Inflammatory macrophage (primary cell): ENCODE measurements at regions not wholly inside any gene's neighbourhood (a gene's known extent, or its start where the extent isn't known, plus 50 kb on each side); places are given as distances from the start of the nearest gene placed in this dataset.

Experiments used
- DNase-seq, 2 donors: peaks; one replicate each; pipeline ENCODE4 v3.0.0-alpha.2; 2020 to 2022

DNA sequence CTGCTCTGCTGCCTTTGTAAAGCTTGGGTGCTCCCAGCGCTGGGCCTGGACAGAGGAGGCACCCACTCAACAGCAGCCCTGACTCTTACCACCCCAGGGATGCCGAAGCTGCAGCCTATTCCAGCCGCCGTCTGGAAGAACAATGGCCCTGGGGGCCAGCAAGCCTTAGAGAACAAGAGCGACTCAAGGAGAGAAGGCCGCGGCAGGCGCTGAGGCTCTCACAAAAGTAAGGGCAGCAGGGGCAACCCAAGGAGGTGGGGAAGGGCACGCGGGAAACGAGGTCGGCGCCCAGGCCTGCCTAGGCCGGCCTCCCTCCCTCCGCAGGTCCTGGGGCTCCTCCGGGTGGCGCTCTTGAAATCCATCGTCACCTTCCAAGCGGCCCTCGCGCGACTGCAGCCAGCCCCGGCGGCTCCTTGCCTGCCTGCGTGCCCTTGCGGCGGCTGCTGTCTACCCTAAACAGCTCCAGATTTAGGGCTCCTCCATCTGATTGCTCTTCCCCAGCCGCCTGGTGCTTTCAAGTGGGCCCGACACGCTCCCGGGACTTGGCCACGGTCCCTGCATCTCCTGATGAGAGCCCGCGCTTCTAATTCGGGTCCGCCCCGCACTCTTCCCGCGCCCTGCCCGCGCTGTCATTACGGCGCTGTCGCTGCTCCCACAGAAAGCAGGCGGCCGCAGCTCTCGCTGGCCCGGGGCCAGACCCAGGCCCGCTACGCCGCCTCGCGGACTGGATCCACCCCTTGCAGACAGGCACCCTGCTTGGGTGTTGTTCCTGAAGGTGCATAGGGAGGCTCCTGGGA, 213.3 kb downstream of the SEMA6A start:
- no peak for DNase-seq

GRCh38 chr5:116360008-116360853, 214.4 kb downstream of the SEMA6A start:
- no peak for DNase-seq

- DNase-seq, result peak in 1 of 2 donors; percentile 9
Measured at GRCh38 chr5:116359592-116359991, 215.0 kb downstream of the SEMA6A start.

- peak; percentile 50 to 64 for DNase-seq
Measured at GRCh38 chr5:116358911-116359418, 215.7 kb downstream of the SEMA6A start.

DNA sequence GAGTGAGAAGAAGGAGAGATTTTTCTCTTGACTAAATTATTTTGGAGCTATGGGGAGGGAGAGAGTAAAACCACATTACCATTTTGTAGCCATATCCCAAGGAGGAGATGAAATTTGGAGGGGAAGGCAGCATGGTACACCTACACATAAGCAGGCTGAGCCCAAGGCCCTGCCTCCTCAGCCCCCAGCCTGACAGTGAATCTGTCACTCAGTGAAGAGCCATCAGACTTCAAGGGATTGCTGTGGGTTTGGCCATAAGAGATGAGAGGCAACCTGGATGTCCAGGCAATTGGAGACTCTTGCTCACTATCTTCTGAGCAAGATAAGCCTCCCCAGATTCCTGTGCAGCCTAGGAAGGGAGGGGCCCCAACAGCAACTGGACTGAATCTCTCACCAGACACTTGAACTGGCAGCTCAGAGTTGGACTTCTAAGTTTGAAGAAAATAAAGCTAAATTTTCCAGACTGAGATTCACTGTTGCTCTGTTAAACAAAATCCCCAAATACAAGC, 216.6 kb downstream of the SEMA6A start:
- DNase-seq, result no peak

- DNase-seq, result no peak
Measured at GRCh38 chr5:116355819-116356601, 218.6 kb downstream of the SEMA6A start.

GRCh38 chr5:116354699-116355098, 219.9 kb downstream of the SEMA6A start:
- DNase-seq, result no peak

DNA sequence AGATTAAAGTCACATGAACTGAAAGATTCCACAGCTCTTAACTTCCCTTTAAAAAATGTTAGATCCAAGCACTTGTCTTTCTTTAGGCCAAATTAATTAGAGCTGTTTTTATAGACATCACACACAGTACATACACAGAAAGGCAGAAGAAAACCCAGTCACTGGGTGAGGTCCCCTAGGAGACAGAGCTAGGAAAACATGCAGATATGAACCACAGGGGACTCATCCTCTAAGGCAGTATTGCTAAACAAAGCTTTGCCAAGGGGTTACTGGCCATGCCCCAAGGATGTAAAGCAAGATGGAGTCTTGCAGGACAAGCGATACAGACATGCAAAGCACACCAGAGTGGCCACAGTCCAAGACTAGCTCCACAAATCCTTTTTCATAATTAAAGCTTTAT, 227.0 kb downstream of the SEMA6A start:
- no peak for DNase-seq

DNA sequence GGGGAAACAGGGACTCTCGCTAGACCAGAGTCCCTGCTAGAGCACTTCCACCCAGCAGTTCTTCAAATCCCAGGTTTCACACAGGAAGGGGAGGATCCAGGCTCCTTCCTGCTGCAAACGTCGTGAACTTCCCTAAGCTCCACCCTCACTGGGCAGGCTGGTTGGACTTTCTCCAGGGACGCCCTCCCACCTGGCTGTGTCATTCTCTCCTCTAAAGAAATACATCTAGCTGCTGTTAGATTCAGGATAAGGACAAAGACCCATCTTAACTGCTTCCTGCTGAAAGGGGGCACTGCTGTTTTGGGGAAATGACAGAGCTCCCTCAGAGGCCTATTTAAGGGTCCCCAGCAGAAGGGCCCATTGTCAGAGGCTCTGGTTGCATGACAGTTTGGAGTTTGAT, 230.7 kb downstream of the SEMA6A start:
- DNase-seq, result peak in 1 of 2 donors; percentile 6
